HepG2 (cell line): ENCODE measurements at regions not wholly inside any gene's neighbourhood (a gene's known extent, or its start where the extent isn't known, plus 50 kb on each side); places are given as distances from the start of the nearest gene placed in this dataset.

Experiments used
- BRF2 ChIP-seq: sonication (generic); formaldehyde crosslinking; IDR thresholded peaks from 2 replicates; pipeline ENCODE4 v1.8.1; 2022; ENCODE audit warnings: mild to moderate bottlenecking, missing genetic modification reagents
- CENPBD1 ChIP-seq: sonication (generic); formaldehyde crosslinking; IDR thresholded peaks from 2 replicates; pipeline ENCODE4 v1.8.0; 2022; ENCODE audit warnings: missing genetic modification reagents, low read depth, mild to moderate bottlenecking, borderline replicate concordance
- EZH2 ChIP-seq: conservative IDR thresholded peaks from 2 replicates; pipeline ENCODE4 v1.6.1; 2012; ENCODE audit warnings: mild to moderate bottlenecking, low read depth, low read length, moderate library complexity
- NR1H2 ChIP-seq: sonication (generic); formaldehyde crosslinking; IDR thresholded peaks from 2 replicates; pipeline ENCODE4 v1.8.1; 2022; ENCODE audit warnings: low read depth, missing genetic modification reagents, borderline replicate concordance
- NR2F1 ChIP-seq, 2 experiments: fragments of 450-650 bp in 1 of 2; formaldehyde crosslinking in 1 of 2; IDR thresholded peaks; 2 replicates each; pipeline versions ENCODE4 v1.5.0 to v1.6.1; 2016 to 2020; ENCODE audit warnings: mild to moderate bottlenecking in 1 of 2, missing compliant biosample characterization in 1 of 2, missing genetic modification reagents in 1 of 2, moderate library complexity in 1 of 2
- NR2F2 ChIP-seq: IDR thresholded peaks from 2 replicates; pipeline ENCODE4 v1.6.1; 2012; ENCODE audit warnings: low read depth, inconsistent platforms, borderline replicate concordance
- PPARG ChIP-seq: conservative IDR thresholded peaks from 2 replicates; pipeline ENCODE4 v1.6.1; 2016; ENCODE audit warnings: missing biosample characterization, missing genetic modification reagents
- PTBP1 ChIP-seq: fragments of 200-400 bp; formaldehyde crosslinking; IDR thresholded peaks from 2 replicates; pipeline ENCODE4 v1.6.1; 2018; ENCODE audit warnings: low read length, low read depth; ENCODE audit not compliant: poor library complexity, severe bottlenecking
- SALL1 ChIP-seq: sonication (generic); formaldehyde crosslinking; IDR thresholded peaks from 2 replicates; pipeline ENCODE4 v1.8.0; 2022; ENCODE audit warnings: mild to moderate bottlenecking, missing genetic modification reagents
- SP1 ChIP-seq, 2 experiments: fragments of 450-650 bp in 1 of 2; sonication (generic) in 1 of 2; formaldehyde crosslinking in 1 of 2; IDR thresholded peaks; 2 replicates each; pipeline versions ENCODE4 v1.4.0 to v1.6.1; 2016 to 2020; ENCODE audit warnings: missing genetic modification reagents in 1 of 2
- TEAD3 ChIP-seq: optimal IDR thresholded peaks from 2 replicates; pipeline ENCODE3; 2016; ENCODE audit warnings: borderline replicate concordance
- ZMYM3 ChIP-seq: sonication (generic); formaldehyde crosslinking; IDR thresholded peaks from 2 replicates; pipeline ENCODE4 v1.5.1; 2020; ENCODE audit warnings: mild to moderate bottlenecking, missing genetic modification reagents
- ZNF451 ChIP-seq: sonication (generic); formaldehyde crosslinking; IDR thresholded peaks from 2 replicates; pipeline ENCODE4 v1.5.0; 2020; ENCODE audit warnings: mild to moderate bottlenecking, missing genetic modification reagents
- ZNF589 ChIP-seq: sonication (generic); formaldehyde crosslinking; conservative IDR thresholded peaks from 2 replicates; pipeline ENCODE4 v1.8.0; 2022; ENCODE audit warnings: mild to moderate bottlenecking, moderate library complexity, missing genetic modification reagents
- ZNF605 ChIP-seq: sonication (generic); formaldehyde crosslinking; IDR thresholded peaks from 2 replicates; pipeline ENCODE4 v1.8.0; 2022; ENCODE audit warnings: mild to moderate bottlenecking, missing genetic modification reagents
- ZNF670 ChIP-seq: sonication (generic); formaldehyde crosslinking; IDR thresholded peaks from 2 replicates; pipeline ENCODE4 v1.8.0; 2022; ENCODE audit warnings: mild to moderate bottlenecking, missing genetic modification reagents, borderline replicate concordance
- ZNF746 ChIP-seq: sonication (generic); formaldehyde crosslinking; IDR thresholded peaks from 2 replicates; pipeline ENCODE4 v1.8.0; 2022; ENCODE audit warnings: mild to moderate bottlenecking, missing genetic modification reagents
- ZNF879 ChIP-seq: sonication (generic); formaldehyde crosslinking; IDR thresholded peaks from 2 replicates; pipeline ENCODE4 v1.8.1; 2023; ENCODE audit warnings: missing genetic modification reagents
- ZSCAN22 ChIP-seq: sonication (generic); formaldehyde crosslinking; IDR thresholded peaks from 2 replicates; pipeline ENCODE4 v1.4.0; 2020; ENCODE audit warnings: mild to moderate bottlenecking, missing genetic modification reagents
- TF ChIP-seq, protein P1 (sequence below): sonication (generic); formaldehyde crosslinking; conservative IDR thresholded peaks from 2 replicates; pipeline ENCODE4 v1.4.0; 2020; ENCODE audit warnings: missing genetic modification reagents
- TF ChIP-seq, protein P2 (sequence below): sonication (generic); formaldehyde crosslinking; IDR thresholded peaks from 2 replicates; pipeline ENCODE4 v1.8.1; 2023; ENCODE audit warnings: mild to moderate bottlenecking, moderate library complexity, missing genetic modification reagents
- TF ChIP-seq, protein P3 (sequence below): IDR thresholded peaks from 2 replicates; pipeline ENCODE4 v1.4.0; 2020; ENCODE audit warnings: mild to moderate bottlenecking, missing genetic modification reagents

- TF ChIP-seq BRF2 (no peak), TEAD3 (CRISPR knock-in tag) (peak; percentile 92), EZH2 (no peak), NR2F1 (CRISPR knock-in tag; IDR thresholded peaks at IDR 0.05) (peak; percentile 48 to 79; a peak in 2 of 4 replicates), PTBP1 (no peak), ZNF746 (CRISPR knock-in tag) (no peak), ZSCAN22 (no peak), ZNF670 (CRISPR knock-in tag) (no peak), SP1 (IDR thresholded peaks at IDR 0.05) (no peak), SP1 (CRISPR knock-in tag; IDR thresholded peaks at IDR 0.05) (no peak), ZNF879 (CRISPR knock-in tag) (no peak), NR2F2 (peak; percentile 80), ZNF605 (CRISPR knock-in tag) (no peak), SALL1 (CRISPR knock-in tag) (peak; percentile 61; the same call in 1 of the 2 replicates), PPARG (CRISPR knock-in tag) (peak; percentile 73), ZNF589 (CRISPR knock-in tag) (no peak), NR1H2 (CRISPR knock-in tag) (no peak), ZMYM3 (CRISPR knock-in tag) (no peak), CENPBD1 (CRISPR knock-in tag) (no peak), ZNF451 (no peak)
- TF ChIP-seq, protein P1, sequence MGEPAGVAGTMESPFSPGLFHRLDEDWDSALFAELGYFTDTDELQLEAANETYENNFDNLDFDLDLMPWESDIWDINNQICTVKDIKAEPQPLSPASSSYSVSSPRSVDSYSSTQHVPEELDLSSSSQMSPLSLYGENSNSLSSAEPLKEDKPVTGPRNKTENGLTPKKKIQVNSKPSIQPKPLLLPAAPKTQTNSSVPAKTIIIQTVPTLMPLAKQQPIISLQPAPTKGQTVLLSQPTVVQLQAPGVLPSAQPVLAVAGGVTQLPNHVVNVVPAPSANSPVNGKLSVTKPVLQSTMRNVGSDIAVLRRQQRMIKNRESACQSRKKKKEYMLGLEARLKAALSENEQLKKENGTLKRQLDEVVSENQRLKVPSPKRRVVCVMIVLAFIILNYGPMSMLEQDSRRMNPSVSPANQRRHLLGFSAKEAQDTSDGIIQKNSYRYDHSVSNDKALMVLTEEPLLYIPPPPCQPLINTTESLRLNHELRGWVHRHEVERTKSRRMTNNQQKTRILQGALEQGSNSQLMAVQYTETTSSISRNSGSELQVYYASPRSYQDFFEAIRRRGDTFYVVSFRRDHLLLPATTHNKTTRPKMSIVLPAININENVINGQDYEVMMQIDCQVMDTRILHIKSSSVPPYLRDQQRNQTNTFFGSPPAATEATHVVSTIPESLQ (CRISPR knock-in tag): no peak
- TF ChIP-seq, protein P2, sequence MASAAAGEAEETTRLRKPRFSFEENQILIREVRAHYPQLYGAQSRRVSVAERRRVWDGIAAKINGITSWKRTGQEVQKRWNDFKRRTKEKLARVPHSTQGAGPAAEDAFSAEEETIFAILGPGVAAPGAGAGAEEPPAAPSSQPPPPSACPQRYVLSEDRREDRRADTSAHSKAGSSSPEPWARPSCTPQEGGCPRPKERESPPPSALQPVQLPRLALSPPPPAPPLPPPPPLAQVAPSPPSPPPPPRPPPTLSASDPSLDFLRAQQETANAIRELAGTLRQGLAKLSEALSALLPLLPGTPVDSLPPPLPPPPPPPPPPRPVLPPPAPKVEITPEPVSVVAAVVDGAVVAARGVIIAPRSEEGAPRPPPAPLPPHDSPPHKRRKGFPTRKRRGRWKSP (CRISPR knock-in tag): no peak
- TF ChIP-seq, protein P3, sequence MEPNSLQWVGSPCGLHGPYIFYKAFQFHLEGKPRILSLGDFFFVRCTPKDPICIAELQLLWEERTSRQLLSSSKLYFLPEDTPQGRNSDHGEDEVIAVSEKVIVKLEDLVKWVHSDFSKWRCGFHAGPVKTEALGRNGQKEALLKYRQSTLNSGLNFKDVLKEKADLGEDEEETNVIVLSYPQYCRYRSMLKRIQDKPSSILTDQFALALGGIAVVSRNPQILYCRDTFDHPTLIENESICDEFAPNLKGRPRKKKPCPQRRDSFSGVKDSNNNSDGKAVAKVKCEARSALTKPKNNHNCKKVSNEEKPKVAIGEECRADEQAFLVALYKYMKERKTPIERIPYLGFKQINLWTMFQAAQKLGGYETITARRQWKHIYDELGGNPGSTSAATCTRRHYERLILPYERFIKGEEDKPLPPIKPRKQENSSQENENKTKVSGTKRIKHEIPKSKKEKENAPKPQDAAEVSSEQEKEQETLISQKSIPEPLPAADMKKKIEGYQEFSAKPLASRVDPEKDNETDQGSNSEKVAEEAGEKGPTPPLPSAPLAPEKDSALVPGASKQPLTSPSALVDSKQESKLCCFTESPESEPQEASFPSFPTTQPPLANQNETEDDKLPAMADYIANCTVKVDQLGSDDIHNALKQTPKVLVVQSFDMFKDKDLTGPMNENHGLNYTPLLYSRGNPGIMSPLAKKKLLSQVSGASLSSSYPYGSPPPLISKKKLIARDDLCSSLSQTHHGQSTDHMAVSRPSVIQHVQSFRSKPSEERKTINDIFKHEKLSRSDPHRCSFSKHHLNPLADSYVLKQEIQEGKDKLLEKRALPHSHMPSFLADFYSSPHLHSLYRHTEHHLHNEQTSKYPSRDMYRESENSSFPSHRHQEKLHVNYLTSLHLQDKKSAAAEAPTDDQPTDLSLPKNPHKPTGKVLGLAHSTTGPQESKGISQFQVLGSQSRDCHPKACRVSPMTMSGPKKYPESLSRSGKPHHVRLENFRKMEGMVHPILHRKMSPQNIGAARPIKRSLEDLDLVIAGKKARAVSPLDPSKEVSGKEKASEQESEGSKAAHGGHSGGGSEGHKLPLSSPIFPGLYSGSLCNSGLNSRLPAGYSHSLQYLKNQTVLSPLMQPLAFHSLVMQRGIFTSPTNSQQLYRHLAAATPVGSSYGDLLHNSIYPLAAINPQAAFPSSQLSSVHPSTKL: peak; percentile 96
These were observed 76.9 kb downstream of the CD24 start (continued) for GRCh38 chr6:106897580-106897979.
